Neural cell (in vitro differentiated cells): ENCODE measurements at regions not wholly inside any gene's neighbourhood (a gene's known extent, or its start where the extent isn't known, plus 50 kb on each side); places are given as distances from the start of the nearest gene placed in this dataset.

ENCODE experiments used
- H2AFZ ChIP-seq: fragments of 200-600, 300-800 bp; sonication (generic), shearing (Covaris generic); 2 replicates; pipeline ENCODE4 v1.6.0; 2014; ENCODE audit warnings: low read depth, mild to moderate bottlenecking, antibody characterized with exemption, low read length, moderate library complexity
- H3F3A ChIP-seq: fragments of 200-600 bp; shearing (Covaris generic); 2 replicates; pipeline ENCODE4 v1.6.1; 2016; ENCODE audit warnings: mild to moderate bottlenecking, moderate library complexity, mixed read lengths, antibody characterized with exemption, low read length; ENCODE audit not compliant: insufficient read depth, poor library complexity, severe bottlenecking
- H3K27ac ChIP-seq: fragments of 200-600, 300-800 bp; sonication (generic), shearing (Covaris generic); 2 replicates; pipeline ENCODE4 v1.5.1; 2014; ENCODE audit warnings: mild to moderate bottlenecking, low read length, moderate library complexity
- H3K27me3 ChIP-seq: fragments of 300-800, 200-600 bp; sonication (generic), shearing (Covaris generic); 2 replicates; pipeline ENCODE4 v1.6.0; 2014; ENCODE audit warnings: mild to moderate bottlenecking, low read depth, low read length, moderate library complexity; ENCODE audit not compliant: insufficient read depth
- H3K36me3 ChIP-seq: fragments of 300-800, 200-600 bp; sonication (generic), shearing (Covaris generic); 2 replicates; pipeline ENCODE4 v1.5.1; 2014; ENCODE audit warnings: mild to moderate bottlenecking, antibody characterized with exemption, low read length, moderate library complexity; ENCODE audit not compliant: insufficient read depth
- H3K4me2 ChIP-seq: fragments of 300-800, 200-600 bp; sonication (generic), shearing (Covaris generic); 2 replicates; pipeline ENCODE4 v1.6.0; 2014; ENCODE audit warnings: mild to moderate bottlenecking, low read length
- H3K4me3 ChIP-seq: fragments of 300-800, 200-600 bp; sonication (generic), shearing (Covaris generic); 2 replicates; pipeline ENCODE4 v1.5.1; 2014; ENCODE audit warnings: mild to moderate bottlenecking, low read length, moderate library complexity
- H3K79me2 ChIP-seq: fragments of 200-600 bp; shearing (Covaris generic); replicated peaks from 2 replicates; pipeline ENCODE4 v1.6.0; 2014; ENCODE audit warnings: mild to moderate bottlenecking, low read length, moderate library complexity; ENCODE audit not compliant: insufficient read depth
- H3K9ac ChIP-seq: fragments of 300-800, 200-600 bp; sonication (generic), shearing (Covaris generic); 2 replicates; pipeline ENCODE4 v1.6.1; 2016; ENCODE audit warnings: mild to moderate bottlenecking, low read length, mixed read lengths
- H3K9me2 ChIP-seq: fragments of 200-600 bp; shearing (Covaris generic); 2 replicates; pipeline ENCODE4 v1.6.1; 2016; ENCODE audit warnings: mild to moderate bottlenecking, low read length, mixed read lengths; ENCODE audit not compliant: insufficient read depth
- H3K9me3 ChIP-seq: fragments of 200-600, 300-800 bp; sonication (generic), shearing (Covaris generic); 2 replicates; pipeline ENCODE4 v1.6.1; 2016; ENCODE audit warnings: mild to moderate bottlenecking, mixed run types, low read length, moderate library complexity, mixed read lengths
- H4K20me1 ChIP-seq: fragments of 200-600 bp; shearing (Covaris generic); 2 replicates; pipeline ENCODE4 v1.6.1; 2016; ENCODE audit warnings: mild to moderate bottlenecking, mixed run types; ENCODE audit not compliant: insufficient read depth
- CTCF ChIP-seq: fragments of 450-650 bp; IDR thresholded peaks from 2 replicates; pipeline ENCODE4 v1.5.1; 2014; ENCODE audit warnings: antibody characterized with exemption, mild to moderate bottlenecking, moderate library complexity; ENCODE audit not compliant: poor library complexity, severe bottlenecking
- EP300 ChIP-seq: fragments of 450-650 bp; conservative IDR thresholded peaks from 2 replicates; pipeline ENCODE4 v1.6.1; 2014; ENCODE audit warnings: antibody characterized with exemption, mild to moderate bottlenecking, moderate library complexity; ENCODE audit not compliant: poor library complexity, severe bottlenecking
- EZH2 ChIP-seq: fragments of 200-600, 300-800 bp; shearing (Covaris generic), sonication (generic); IDR thresholded peaks from 2 replicates; pipeline ENCODE4 v1.6.1; 2014; ENCODE audit warnings: antibody characterized with exemption, low read length, borderline replicate concordance, mild to moderate bottlenecking; ENCODE audit not compliant: insufficient read depth, poor library complexity, severe bottlenecking
- MXI1 ChIP-seq: fragments of 450-650 bp; conservative IDR thresholded peaks from 2 replicates; pipeline ENCODE4 v1.6.1; 2014; ENCODE audit warnings: antibody characterized with exemption, mild to moderate bottlenecking; ENCODE audit not compliant: poor library complexity, severe bottlenecking
- POLR2AphosphoS5 ChIP-seq: IDR thresholded peaks from 2 replicates; pipeline ENCODE4 v1.6.1; 2012
- RAD21 ChIP-seq: fragments of 450-650 bp; conservative IDR thresholded peaks from 2 replicates; pipeline ENCODE4 v1.6.1; 2014; ENCODE audit warnings: antibody characterized with exemption, mild to moderate bottlenecking, moderate library complexity
- REST ChIP-seq: IDR thresholded peaks from 2 replicates; pipeline ENCODE4 v1.6.1; 2012; ENCODE audit warnings: borderline replicate concordance
- SMC3 ChIP-seq: fragments of 450-650 bp; conservative IDR thresholded peaks from 2 replicates; pipeline ENCODE4 v1.6.1; 2014; ENCODE audit warnings: antibody characterized with exemption, mild to moderate bottlenecking, moderate library complexity; ENCODE audit not compliant: poor library complexity
- TAF1 ChIP-seq: IDR thresholded peaks from 2 replicates; pipeline ENCODE4 v1.6.1; 2012; ENCODE audit warnings: low read depth

- no peak overlapping the region for H3K27ac ChIP-seq
- H2AFZ ChIP-seq: no peak overlapping the region
- H3K9me3 ChIP-seq: no peaks in the 10 kb centered on the region
- no peaks in the 10 kb centered on the region for H3K9me2 ChIP-seq
- no peaks in the 10 kb centered on the region for H3K27me3 ChIP-seq
- H3K9ac ChIP-seq: no peak overlapping the region
- no peaks in the 10 kb centered on the region for H4K20me1 ChIP-seq
- no peaks in the 10 kb centered on the region for H3K36me3 ChIP-seq
- H3K4me2 ChIP-seq: no peak overlapping the region
- TF ChIP-seq MXI1 (no peak), EP300 (no peak), CTCF (no peak), SMC3 (no peak), TAF1 (no peak), REST (no peak), RAD21 (no peak), POLR2AphosphoS5 (no peak), EZH2 (no peak)
- H3K79me2 ChIP-seq: no peaks in the 10 kb centered on the region
- H3K4me3 ChIP-seq: no peak overlapping the region
- H3F3A ChIP-seq: no peaks in the 10 kb centered on the region
Measured at GRCh38 chr21:43274022-43274945, 105.5 kb downstream of the CRYAA start.

GRCh38 chr21:43273708-43274021 is 104.9 kb downstream of the CRYAA start:
- Histone ChIP-seq H3K9ac (no peak overlapping the region), H3K36me3 (no peaks in the 10 kb centered on the region), H3F3A (no peaks in the 10 kb centered on the region), H3K4me3 (no peak overlapping the region), H3K9me3 (no peaks in the 10 kb centered on the region), H3K9me2 (no peaks in the 10 kb centered on the region), H3K79me2 (no peaks in the 10 kb centered on the region), H3K4me2 (no peak overlapping the region), H3K27me3 (no peaks in the 10 kb centered on the region), H3K27ac (no peak overlapping the region), H2AFZ (no peak overlapping the region), H4K20me1 (no peaks in the 10 kb centered on the region)
- TF ChIP-seq TAF1 (no peak), SMC3 (no peak), REST (no peak), CTCF (no peak), EP300 (no peak), EZH2 (no peak), MXI1 (no peak), POLR2AphosphoS5 (no peak), RAD21 (no peak)
